T-helper 2 cell (primary cell): ENCODE measurements at regions not wholly inside any gene's neighbourhood (a gene's known extent, or its start where the extent isn't known, plus 50 kb on each side); places are given as distances from the start of the nearest gene placed in this dataset.

Experiments
- DNase-seq, 5 experiments: peaks; one replicate each; pipeline versions ENCODE4 v3.0.0 to v3.0.0-alpha.2; 2012 to 2022

DNA sequence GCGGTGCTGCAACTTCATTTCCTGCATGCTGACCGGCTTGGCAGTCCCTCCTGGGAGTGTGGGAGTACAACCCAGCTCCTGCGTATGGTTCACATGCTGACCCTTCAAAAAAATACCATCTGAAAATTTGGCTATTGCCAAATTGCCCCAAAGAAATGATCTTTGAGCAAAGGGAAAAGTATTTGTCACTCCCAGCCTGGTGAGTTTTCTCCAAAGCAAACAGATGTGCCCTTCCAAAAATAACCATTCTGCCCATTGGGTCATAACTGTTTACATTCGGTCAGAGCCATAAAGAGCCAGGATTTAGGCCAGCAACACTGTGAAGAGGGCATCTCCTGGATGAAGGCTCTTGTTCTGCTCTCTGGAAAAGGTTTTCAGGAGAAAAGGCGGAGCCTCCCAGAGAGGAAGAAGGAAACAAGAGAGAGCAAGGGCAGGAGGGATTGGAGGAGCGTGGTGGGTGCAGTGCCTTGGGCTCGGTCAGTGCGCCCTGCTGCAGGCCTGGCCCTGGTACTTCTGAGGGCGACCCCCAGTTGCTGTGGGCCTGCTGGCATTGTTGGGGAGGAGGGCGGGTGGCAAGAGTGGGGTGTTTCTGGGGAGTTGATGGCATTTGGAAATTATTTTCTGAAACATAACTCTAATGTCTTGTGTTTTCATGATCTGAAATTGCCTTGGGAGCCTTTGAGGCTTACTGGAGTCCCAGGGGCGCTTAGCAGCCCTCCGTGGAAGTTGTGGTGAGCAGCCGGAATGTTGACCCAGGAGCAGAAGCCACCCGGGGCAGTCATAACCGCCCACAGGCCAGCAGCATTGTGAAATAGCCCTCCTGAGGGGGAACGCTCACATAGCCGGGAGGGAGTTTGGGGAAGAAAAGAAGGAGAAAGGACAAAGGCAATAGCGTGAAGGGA, 248.4 kb downstream of the MYLK4 start:
- no peak for DNase-seq

DNA sequence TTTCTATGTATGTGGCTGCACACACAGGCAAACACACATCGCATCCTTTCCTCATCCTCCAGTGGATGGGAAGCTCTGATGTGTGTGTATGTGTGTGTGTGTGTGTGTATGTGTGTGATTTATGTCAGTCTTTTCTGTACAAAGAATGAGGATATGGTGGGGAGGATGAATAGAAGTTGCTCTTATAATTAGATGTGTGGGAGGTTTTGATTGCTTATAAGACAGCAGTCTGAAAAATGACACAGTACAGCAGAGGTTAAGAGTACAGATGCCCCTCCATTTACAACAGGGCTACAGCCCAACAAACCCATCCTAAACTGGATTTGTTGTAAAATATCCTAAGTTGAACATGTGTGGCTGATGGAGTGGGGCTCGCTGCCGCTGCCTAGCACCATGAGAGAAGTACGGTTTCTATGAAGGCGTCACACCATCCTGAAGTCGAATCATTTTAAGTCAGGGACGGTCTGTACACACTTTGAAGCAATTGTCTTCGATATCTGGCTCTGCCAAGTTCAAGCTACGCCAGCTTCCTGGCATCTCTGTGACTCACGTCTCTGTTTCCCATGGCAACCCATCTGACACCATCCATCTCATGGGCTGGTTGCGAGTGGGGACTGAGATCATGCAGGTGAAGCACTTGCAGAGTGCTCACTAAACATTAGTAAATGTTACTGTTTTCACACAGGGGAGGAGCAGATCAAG, 252.6 kb downstream of the MYLK4 start:
- DNase-seq = no peak

DNA sequence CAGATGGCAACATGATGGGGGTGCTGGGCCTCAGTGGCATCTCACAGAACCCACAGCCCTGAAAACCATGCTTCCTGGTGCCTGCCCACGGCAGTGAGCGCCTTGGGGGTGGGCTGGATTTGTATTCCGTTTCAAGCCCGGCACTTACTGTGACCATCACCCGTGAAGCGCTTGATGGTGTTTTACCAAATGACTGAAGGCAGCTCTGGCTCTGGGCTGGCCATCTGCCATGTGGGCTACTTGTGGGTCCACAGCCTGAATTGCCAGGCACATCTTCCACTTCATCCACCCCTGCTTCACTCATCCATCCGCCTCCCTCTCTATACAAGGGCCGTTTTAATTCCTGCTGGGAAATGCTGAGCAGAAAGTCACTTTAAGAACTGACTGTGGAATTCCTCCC, 250.9 kb upstream of the GMDS start:
- no peak for DNase-seq

DNA sequence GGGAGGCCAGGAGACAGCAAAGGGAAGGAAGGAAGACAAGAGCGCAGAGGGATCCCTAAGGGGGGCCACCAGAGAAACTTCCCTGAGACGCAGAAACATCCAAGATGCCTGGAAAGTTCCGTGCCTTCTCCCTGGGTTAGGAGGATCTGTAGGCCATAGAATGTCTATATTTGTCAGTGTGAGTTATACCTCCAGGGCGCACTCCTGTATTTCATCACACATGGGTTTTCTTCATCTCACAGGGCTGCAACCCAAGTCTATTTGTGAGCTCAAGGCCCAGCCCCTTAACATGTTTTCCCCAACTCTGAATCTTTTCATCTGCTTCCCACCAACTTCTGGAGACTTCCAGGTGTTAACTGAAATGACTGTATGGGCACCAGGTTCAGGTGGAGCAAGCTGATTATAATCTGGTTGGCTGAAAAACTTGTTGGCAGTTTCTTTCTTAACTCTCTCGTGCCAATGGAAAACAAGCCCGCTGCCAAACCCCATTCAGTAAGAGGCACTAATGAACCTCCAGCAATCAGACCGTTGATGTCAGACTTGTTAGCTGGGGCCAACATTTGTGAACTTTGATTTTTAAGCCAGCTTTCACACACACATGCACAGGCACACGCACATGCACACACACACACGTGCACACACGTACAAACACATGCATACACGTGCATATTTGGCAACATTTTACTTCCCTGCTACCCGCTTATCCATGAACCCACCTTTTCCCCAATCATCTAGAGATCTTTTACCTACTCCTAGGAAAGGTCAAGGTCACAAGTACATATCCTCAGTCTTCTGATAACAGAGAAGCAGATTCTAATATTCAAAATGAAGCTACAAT, 247.5 kb upstream of the GMDS start:
- no peak for DNase-seq

DNA sequence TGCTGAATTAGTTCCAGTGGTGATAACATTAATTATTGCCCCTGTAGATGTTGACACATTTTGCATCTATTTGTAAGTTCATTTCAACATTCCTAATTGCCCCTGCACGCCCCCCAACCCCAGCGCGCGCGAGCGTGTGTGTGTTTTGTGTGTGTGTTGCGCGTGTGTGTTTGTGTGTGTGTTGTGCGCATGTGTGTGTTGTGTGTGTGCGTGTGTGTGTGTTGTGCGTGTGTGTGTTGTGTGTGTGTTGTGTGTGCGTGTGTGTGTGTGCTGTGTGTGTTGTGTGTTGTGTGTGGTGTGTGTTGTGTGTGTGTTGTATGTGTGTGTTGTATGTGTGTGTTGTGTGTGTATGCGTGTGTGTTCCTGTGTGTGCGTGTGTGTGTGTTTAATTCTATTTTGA, 245.7 kb upstream of the GMDS start:
- no peak for DNase-seq

DNA sequence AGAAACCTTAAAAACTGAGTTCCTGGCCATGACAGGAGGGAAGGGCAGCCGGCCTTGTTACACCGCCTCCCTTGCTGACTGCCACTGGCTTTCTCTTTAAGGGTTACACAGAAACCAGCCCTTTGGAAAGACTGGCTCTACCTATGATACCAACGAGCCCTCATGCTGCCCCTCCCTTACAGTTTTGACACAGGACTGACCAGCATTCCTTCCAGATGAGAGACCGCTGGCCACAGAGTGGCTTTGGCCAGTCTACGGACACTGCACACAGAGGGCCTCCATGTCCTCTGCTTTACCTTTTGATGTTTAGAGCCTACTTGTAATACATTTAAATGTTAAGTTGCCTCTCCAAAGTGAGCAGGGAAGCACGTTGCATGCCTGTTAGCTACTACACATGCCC, 243.2 kb upstream of the GMDS start:
- DNase-seq = no peak

DNA sequence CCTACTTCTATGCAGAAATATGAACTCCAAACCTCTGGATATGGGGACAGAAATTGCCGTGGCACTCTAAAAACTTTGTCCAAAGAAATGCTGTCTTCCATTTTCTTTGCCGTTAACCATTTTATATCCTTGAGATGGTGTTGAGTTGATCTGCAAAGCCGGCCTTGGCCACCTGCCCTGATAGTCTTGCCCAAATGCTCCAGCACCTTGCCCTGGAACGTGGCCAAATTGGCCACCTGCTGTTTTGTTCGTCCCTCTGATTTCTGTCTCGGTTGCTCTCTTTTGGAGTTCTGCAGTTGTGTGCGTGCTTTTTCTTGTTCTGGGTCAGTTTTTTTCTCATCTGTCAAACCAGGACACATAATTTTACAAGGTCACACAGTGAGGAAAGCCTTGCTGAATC, 239.7 kb upstream of the GMDS start:
- DNase-seq = no peak

DNA sequence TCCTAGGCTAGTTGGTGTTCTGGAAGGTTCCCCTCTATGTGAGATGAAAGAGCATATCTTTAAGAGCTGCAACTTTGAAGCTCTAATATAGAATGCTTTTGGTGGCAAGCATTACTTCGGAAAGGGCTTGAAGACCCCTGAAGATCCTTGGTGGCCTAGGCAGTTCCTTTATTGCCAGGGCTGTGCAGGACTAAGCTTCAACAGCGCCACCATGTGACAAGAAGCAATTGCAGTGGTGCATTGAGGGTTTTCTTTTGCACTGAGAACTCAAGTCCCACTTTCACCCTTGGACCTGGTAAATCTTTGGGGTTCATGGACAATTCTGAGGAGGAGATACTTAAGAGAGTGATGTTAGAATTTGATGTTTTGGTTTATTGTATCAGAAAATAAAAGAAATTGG, 237.4 kb upstream of the GMDS start:
- no peak for DNase-seq

DNA sequence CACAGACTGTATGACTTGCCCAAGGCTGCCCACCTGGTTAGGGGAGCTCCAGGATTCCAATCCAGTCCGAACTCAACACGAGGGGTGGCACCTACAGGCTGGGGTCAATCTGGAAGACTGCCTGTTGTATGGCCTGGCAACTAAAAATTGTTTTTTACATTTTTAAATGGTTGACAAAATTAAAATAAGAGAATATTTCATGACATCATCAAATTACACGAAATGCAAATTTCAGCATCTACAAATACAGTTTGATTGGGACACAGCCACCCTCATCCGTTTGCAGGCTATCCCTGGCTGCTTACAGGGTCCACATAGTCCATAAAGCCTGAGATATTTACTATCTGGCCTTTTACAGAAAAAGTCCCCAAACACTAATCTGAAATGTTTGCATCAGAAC, 235.9 kb upstream of the GMDS start:
- DNase-seq = no peak

DNA sequence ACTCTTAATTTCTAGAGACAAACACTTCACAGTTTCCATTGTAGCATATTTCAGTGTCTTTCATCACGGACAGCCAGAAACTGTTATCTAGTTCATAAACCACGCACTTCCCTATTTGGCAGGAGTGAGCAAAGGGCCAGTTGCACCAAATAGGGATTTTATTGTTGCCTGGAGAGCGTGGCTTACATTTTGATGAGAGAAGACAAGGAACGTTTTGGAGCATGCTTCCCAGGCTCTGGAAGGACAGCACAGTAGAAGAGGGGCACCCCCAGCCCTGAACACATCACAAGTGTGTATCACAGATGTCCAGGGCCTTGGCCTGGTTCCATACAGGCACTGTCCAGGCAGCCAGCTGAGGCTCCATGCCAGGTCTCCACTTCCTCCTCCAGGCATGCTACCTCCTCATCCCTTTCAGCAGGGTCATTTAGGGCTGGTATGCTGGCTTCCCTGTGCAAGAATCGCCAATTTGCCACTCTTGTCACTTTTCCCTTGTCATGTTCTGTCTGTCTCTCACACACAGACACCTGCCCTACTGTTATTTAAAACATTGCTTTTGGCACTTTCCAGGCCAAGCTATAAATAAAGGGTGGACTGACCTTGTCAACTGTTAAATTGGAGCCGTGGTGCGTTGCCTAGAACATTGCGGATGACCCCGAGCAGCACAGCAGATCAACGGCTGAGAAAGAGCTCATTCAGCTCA, 235.0 kb upstream of the GMDS start:
- no peak for DNase-seq

DNA sequence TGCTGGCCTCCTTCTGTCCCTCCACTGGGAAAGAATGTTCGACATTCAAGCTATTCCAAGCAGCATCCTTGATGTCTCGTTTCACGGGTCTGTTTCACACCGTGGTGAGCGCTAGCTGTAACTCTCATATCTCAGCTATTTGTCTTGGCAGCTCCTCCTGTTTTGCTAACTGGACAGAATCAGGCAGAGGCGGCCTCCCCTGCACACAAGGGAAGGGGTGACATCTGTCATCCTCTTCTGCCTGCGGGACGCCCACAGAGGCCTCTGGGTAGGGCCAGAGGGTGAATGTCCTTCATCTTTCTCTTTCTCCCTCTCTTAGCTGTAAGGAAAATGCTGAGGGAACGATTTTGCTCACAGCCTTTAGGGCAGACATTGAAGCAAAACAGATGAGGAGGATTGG, 232.8 kb upstream of the GMDS start:
- no peak for DNase-seq

DNA sequence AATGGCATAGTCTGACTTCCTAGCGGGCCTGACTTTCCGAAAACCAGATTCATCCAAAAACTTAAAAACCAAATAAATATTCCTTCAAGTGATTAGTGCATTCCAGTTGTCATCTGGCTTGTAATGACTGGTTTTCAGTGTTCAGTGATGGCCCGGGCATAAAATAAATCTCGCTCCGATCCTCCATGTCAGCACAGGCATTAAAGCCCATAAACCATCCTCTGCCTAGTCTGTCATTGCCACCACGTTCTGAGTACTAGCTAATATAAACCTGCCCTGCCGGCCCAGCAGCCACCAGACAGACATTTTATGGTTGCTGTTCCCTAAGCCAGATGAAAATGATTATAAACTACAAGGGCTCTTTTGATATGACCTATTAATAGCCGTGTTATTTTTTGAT, 232.3 kb upstream of the GMDS start:
- DNase-seq = no peak

DNA sequence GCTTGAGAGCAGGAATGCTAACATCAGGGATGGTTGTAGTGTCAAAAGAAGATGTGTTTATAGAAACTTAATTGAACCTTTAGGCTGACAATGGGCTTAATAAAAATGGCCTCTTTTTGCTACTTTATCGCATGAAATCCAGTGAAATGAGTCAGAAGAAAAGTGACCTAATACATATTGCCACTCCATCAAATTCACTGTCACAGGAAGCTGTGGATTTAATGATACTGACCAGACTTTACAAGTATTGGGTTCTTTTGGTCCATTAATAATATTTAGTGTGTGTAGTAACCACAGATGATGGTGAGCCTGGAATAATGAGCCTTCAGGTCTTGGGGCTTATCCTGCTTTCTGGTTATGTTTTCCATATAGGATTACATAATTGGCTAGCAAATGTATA, 231.8 kb upstream of the GMDS start:
- no peak for DNase-seq

DNA sequence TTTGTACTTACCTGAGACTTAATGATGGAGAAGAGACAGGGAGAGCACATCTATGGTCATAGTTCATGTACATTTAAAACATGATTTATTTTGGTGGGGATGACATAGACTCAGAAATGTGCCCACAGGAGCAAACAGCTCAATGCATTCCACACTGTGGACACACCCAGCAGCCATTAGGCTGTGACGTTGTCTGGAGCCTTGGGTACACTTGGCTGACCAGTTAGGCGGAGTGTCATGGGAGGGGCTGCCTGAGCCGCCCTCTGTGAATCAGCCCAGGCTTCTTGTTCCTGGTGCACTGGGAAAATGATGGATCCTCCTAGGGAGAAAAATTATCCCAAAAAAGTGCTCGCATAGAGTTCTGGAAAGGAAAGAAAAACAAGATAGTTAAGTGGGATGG, 231.0 kb upstream of the GMDS start:
- DNase-seq = no peak

DNA sequence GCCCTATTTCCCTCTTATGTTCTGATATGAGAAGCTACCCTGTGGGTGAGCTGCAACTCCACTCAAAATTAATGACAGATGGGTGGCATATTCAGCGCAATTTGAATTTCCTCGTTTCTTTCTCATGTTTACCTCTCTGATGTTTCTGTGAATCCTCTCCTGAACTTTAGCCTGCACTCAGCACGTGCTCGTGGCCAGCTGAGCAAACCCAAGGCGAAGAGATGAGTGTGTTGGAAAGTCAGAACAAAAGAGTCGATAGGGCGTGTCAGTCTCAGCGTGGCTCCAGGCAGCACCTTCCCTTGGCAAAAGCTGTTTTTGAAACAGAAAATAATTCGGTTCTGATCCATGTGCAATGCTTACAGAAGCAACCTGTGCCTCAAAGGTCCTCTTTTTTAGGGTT, 226.1 kb upstream of the GMDS start:
- no peak for DNase-seq

DNA sequence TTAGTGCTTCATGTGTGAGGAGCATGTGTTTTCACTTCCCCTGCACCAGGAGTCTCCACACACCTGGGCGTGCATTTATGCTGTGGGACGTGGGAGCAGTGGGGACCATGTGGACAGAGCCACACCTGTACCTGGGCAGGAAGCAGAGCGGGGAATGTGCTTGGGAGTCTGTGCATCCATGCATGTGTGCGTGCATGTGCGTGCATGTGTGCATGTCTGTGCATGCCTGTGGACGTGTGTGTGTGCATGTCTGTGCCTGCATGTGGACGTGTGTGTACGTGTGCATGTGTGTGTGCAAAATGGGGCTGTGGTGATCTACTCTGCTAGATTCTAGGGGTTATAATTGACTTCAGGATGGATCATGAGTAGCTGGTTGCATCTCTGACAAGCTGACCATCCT, 224.0 kb upstream of the GMDS start:
- DNase-seq = no peak

DNA sequence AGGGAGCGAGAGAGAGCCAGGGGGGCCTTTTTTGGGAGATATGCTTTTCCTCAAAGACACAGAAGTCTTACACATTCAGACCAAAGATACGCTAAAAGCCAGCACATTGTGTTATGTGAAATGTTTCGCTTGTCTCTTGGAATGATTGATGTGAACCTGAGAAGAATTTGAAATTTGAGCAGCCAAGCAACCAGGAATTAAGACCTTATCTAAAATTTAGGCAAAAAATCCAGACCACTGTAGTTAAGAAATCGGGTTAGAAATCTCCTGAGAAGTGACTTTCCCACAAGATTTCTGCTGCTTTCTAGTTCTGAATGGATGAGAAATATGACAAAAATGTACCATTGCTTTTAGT, 223.2 kb upstream of the GMDS start:
- DNase-seq = no peak

DNA sequence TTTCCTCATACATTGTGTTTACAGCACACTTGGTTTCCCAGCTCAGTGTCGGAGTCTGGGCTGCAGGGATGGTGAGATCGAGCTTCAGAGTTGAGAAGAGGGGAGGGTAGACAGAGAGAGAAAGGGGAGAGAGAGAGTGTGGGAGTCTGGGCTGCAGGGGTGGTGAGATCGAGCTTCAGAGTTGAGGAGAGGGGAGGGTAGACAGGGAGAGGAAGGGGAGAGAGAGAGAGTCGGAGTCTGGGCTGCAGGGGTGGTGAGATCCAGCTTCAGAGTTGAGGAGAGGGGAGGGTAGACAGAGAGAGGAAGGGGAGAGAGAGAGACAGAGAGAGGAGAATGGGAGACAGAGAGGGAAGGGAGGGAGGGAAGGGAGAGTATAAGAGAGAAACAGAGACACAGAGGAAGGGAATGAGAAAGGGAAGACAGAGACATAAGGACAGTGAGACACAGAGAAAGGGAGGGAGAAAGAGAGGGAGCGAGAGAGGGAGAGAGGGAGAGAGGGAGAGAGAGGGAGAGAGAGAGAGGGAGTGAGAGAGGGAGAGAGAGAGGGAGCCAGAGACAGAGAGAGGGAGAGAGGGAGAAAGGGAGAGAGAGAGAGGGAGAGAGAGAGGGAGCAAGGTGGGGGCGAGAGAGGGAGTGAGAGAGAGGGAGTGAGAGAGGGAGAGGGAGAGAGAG, 222.7 kb upstream of the GMDS start:
- no peak for DNase-seq

DNA sequence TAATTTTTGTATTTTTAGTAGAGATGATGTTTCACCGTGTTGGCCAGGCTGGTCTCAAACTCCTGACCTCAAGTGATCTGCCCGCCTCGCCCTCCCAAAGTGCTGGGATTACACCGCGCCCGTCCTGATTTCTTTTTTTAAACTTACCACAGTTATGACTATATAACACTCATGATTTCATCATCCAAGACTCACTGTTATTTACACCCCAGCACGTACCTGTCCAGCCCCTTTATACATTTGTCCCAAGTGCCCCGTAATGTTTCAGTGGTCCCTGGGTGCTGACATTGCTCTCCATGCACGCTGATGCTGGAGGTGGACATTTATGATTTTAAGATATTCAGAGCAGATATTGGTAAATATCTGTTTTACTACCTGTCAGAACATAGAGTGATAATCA, 219.9 kb upstream of the GMDS start:
- DNase-seq = no peak

DNA sequence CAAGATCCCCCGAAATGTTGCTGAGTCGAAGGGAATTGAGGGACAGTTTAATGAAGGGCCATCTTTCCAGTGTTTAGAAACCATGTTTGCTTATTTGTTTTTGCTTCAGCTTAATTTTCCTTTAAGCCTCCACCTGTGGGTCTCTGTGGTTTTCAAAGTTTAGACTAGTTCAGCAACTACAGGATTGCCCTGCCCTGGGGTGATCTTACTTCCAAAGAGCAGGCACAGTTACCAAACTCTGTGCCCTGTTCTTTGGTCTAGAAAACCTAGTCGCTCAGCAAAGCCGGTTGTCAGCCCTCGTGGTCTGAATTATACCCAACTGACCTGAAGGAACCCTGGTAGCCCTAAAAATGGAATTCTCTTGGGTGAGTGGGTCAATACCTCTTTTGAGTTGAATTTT, 219.2 kb upstream of the GMDS start:
- no peak for DNase-seq

DNA sequence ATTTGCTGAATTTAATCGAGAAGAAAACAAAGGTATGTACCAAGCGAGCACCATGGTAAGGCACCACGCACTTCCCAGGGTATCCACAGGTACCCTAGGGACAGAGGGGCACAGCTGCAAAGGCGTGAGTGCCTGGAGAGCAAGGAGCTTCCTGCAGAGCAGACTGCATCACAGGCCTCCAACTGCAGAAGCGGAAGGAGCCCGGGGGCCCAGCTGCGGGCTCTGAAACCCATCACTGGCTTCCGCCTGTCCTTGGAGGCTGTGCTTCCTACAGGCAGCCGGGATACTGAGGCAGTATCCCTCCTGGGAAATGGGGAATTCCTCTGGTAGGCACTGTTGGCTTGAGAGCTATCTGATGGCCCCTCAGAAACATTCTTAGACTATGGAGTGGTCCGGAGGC, 217.4 kb upstream of the GMDS start:
- no peak for DNase-seq

DNA sequence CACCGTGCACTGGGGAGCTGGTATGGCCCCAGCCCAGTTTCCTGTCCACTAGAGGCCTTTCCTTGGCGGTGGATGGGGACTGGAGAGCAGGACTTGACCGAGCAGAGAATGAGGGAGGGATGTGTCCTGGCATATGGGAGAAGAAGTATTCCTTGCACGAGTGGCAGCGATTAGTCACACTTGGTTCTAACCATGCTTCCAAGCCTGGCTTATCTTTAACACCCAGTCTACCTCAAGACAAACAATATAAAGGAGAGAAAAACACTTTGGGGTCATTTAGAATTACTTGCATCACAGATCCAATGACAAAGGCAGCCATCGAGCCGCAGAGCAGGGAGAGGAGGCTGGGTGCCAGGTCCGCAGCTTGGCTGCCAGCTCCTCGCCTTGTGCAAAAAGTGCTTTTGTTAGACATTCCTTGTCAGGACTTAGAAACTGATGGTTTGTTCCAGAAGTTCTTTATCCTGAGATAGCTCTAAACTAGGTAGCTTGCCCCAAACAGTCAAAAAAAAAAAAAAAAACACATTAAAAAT, 214.9 kb upstream of the GMDS start:
- no peak for DNase-seq
